ENCODE measurements at regions not wholly inside any gene's neighbourhood (a gene's known extent, or its start where the extent isn't known, plus 50 kb on each side); places are given as distances from the start of the nearest gene placed in this dataset.

DNA sequence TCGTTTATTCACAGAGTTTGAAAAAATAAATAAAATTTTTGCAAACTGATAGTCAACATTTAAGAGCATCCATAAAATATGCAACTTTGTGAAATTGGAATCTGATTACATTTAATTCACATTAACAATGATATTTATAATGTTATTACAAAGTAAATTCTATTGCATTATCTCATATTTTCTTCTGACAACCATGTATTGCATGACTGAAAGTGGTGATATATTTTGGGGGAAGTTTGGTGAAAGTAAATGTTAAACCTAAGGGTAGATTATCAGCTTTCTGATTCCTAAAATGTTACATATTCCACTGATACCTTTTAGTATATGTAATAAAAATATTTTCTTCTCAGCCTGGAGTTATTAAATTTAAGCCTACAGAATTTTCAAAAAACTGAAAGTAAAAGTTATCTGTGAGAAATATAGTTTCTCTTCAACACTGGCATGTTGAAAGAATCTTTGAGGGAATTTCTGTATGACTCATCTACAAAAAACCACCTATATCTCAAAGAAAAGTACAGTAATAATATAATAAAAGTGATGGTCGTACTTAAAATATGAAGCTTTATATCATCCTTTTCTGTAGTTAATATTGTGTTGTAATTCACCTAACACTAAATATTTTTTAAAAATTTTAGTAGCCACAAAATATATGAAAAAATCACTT lies 1179.6 kb upstream of the PCDH7 start (continued):
- no peak for TF ChIP-seq REST (IDR thresholded peaks at IDR 0.05; ENCODE audit: unreplicated experiment)
- TF ChIP-seq ZNF331 (CRISPR knock-in tag; IDR thresholded peaks at IDR 0.05; ENCODE audit: low read depth), result no peak
- TF ChIP-seq, protein P1, sequence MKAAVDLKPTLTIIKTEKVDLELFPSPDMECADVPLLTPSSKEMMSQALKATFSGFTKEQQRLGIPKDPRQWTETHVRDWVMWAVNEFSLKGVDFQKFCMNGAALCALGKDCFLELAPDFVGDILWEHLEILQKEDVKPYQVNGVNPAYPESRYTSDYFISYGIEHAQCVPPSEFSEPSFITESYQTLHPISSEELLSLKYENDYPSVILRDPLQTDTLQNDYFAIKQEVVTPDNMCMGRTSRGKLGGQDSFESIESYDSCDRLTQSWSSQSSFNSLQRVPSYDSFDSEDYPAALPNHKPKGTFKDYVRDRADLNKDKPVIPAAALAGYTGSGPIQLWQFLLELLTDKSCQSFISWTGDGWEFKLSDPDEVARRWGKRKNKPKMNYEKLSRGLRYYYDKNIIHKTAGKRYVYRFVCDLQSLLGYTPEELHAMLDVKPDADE (IDR thresholded peaks at IDR 0.05), result no peak

- Mint-ChIP-seq H3K9me3 (peaks cover 17% of the 10 kb centered on the region), H3K4me1 (no peaks in the 10 kb centered on the region), H3K27ac (no peak overlapping the region), H3K36me3 (ENCODE audit: low read depth) (peaks cover 6% of the 10 kb centered on the region; the same call in 1 of the 3 replicates), H3K27me3 (ENCODE audit: insufficient read depth, low read depth, poor library complexity) (peaks cover 2% of the 10 kb centered on the region), H3K4me3 (no peak overlapping the region)
- DNase-seq (ENCODE audit: low spot score) (no peak), ATAC-seq (no peak)
- Histone ChIP-seq H3K9me2 (ENCODE audit: insufficient read depth) (no peaks in the 10 kb centered on the region), H3K4me3 (no peak overlapping the region), H3K27me3 (ENCODE audit: insufficient read depth) (no peaks in the 10 kb centered on the region), H3K79me2 (replicated peaks; ENCODE audit: insufficient read depth) (no peaks in the 10 kb centered on the region), H3K4me2 (no peak overlapping the region), H4K20me1 (replicated peaks; ENCODE audit: insufficient read depth) (no peaks in the 10 kb centered on the region), H3K27ac (ENCODE audit: low read depth) (no peak overlapping the region), H3K4me1 (ENCODE audit: insufficient read depth) (no peaks in the 10 kb centered on the region), H3K36me3 (ENCODE audit: insufficient read depth) (no peaks in the 10 kb centered on the region), H2AFZ (no peak overlapping the region), H3F3A (replicated peaks; ENCODE audit: low read depth) (no peaks in the 10 kb centered on the region)
- TF ChIP-seq, protein P1 (IDR thresholded peaks at IDR 0.05), result no peak
- TF ChIP-seq NANOG (IDR thresholded peaks at IDR 0.05; ENCODE audit: borderline replicate concordance) (no peak), ZNF331 (CRISPR knock-in tag; IDR thresholded peaks at IDR 0.05; ENCODE audit: low read depth) (no peak), ZNF114 (CRISPR knock-in tag; IDR thresholded peaks at IDR 0.05) (no peak), STAT1 (IDR thresholded peaks at IDR 0.05; ENCODE audit: unreplicated experiment) (no peak), POLR2AphosphoS5 (IDR thresholded peaks at IDR 0.05; ENCODE audit: low read depth) (no peak), CREB1 (CRISPR knock-in tag; IDR thresholded peaks at IDR 0.05; ENCODE audit: low read depth) (no peak), EZH2 (IDR thresholded peaks at IDR 0.05; ENCODE audit: low read depth, unreplicated experiment) (no peak)
- TF ChIP-seq, protein P2, sequence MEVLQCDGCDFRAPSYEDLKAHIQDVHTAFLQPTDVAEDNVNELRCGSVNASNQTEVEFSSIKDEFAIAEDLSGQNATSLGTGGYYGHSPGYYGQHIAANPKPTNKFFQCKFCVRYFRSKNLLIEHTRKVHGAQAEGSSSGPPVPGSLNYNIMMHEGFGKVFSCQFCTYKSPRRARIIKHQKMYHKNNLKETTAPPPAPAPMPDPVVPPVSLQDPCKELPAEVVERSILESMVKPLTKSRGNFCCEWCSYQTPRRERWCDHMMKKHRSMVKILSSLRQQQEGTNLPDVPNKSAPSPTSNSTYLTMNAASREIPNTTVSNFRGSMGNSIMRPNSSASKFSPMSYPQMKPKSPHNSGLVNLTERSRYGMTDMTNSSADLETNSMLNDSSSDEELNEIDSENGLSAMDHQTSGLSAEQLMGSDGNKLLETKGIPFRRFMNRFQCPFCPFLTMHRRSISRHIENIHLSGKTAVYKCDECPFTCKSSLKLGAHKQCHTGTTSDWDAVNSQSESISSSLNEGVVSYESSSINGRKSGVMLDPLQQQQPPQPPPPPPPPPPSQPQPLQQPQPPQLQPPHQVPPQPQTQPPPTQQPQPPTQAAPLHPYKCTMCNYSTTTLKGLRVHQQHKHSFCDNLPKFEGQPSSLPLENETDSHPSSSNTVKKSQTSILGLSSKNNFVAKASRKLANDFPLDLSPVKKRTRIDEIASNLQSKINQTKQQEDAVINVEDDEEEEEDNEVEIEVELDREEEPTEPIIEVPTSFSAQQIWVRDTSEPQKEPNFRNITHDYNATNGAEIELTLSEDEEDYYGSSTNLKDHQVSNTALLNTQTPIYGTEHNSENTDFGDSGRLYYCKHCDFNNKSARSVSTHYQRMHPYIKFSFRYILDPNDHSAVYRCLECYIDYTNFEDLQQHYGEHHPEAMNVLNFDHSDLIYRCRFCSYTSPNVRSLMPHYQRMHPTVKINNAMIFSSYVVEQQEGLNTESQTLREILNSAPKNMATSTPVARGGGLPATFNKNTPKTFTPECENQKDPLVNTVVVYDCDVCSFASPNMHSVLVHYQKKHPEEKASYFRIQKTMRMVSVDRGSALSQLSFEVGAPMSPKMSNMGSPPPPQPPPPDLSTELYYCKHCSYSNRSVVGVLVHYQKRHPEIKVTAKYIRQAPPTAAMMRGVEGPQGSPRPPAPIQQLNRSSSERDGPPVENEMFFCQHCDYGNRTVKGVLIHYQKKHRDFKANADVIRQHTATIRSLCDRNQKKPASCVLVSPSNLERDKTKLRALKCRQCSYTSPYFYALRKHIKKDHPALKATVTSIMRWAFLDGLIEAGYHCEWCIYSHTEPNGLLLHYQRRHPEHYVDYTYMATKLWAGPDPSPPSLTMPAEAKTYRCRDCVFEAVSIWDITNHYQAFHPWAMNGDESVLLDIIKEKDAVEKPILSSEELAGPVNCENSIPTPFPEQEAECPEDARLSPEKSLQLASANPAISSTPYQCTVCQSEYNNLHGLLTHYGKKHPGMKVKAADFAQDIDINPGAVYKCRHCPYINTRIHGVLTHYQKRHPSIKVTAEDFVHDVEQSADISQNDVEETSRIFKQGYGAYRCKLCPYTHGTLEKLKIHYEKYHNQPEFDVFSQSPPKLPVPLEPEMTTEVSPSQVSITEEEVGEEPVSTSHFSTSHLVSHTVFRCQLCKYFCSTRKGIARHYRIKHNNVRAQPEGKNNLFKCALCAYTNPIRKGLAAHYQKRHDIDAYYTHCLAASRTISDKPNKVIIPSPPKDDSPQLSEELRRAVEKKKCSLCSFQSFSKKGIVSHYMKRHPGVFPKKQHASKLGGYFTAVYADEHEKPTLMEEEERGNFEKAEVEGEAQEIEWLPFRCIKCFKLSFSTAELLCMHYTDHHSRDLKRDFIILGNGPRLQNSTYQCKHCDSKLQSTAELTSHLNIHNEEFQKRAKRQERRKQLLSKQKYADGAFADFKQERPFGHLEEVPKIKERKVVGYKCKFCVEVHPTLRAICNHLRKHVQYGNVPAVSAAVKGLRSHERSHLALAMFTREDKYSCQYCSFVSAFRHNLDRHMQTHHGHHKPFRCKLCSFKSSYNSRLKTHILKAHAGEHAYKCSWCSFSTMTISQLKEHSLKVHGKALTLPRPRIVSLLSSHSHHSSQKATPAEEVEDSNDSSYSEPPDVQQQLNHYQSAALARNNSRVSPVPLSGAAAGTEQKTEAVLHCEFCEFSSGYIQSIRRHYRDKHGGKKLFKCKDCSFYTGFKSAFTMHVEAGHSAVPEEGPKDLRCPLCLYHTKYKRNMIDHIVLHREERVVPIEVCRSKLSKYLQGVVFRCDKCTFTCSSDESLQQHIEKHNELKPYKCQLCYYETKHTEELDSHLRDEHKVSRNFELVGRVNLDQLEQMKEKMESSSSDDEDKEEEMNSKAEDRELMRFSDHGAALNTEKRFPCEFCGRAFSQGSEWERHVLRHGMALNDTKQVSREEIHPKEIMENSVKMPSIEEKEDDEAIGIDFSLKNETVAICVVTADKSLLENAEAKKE (CRISPR knock-in tag; IDR thresholded peaks at IDR 0.05), result no peak
- TF ChIP-seq, protein P3, sequence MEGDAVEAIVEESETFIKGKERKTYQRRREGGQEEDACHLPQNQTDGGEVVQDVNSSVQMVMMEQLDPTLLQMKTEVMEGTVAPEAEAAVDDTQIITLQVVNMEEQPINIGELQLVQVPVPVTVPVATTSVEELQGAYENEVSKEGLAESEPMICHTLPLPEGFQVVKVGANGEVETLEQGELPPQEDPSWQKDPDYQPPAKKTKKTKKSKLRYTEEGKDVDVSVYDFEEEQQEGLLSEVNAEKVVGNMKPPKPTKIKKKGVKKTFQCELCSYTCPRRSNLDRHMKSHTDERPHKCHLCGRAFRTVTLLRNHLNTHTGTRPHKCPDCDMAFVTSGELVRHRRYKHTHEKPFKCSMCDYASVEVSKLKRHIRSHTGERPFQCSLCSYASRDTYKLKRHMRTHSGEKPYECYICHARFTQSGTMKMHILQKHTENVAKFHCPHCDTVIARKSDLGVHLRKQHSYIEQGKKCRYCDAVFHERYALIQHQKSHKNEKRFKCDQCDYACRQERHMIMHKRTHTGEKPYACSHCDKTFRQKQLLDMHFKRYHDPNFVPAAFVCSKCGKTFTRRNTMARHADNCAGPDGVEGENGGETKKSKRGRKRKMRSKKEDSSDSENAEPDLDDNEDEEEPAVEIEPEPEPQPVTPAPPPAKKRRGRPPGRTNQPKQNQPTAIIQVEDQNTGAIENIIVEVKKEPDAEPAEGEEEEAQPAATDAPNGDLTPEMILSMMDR (conservative IDR thresholded peaks at IDR 0.05; ENCODE audit: low read depth in 2 of 2), result no peak
These were observed 1178.4 kb upstream of the PCDH7 start for GRCh38 chr4:29541757-29542156.
